GM18505 (cell line): ENCODE measurements at regions not wholly inside any gene's neighbourhood (a gene's known extent, or its start where the extent isn't known, plus 50 kb on each side); places are given as distances from the start of the nearest gene placed in this dataset.
"Not testable (repeated sequence)": the region's sequence is repeated elsewhere in the genome, so short reads cannot be mapped to it uniquely, and the experiment has no call there.

Source experiments
- ATAC-seq: cut with Tn5 transposase; IDR thresholded peaks from one replicate; pipeline ENCODE4 v1.9.1; 2021; ENCODE audit not compliant: unreplicated experiment
- POLR2A ChIP-seq: IDR thresholded peaks from 4 replicates; pipeline ENCODE4 v1.6.1; 2011; ENCODE audit warnings: borderline replicate concordance; ENCODE audit not compliant: insufficient read depth, insufficient read length; ENCODE audit errors: extremely low read depth

DNA sequence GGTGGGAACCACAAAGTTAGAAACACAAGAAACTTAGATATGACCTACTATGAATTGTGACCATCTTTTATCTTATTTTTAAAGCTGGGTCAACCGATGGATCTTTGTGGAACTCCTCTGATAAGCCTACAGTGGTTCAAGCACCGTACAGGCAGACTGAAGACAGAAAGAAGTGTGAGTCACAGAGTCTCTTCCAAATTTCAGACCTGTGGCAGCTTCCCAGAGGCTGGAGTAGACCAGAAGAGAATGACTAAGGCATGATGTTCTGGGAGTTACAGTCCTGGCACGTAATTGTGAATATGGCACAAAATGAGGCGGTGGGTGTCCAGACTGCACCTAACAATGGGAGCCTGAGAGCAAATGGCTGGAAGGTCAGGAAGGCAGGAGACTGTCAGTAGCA, 70.0 kb downstream of the LMO4 start:
- ATAC-seq: no peak
- TF ChIP-seq POLR2A: no peak

DNA sequence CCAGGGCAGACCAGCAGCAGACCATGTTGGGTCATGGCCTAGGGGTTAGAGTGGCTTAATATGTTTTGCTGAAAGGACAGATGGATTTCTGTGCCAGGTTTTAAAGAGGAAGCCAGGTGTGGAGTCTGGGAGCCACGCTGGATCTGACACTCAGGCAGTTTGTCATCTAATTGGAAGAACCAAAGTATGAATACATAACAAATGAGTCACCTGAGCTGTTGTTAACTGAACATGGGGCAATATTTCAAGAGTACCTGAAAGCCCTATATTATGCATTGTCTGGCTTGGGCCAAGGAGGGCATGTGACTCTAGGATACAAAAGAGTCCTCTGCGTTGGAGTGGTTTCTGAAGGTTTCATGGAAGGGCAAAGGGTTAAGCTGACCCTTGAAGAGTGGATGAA, 70.6 kb downstream of the LMO4 start:
- no peak for TF ChIP-seq POLR2A
- no peak for ATAC-seq

DNA sequence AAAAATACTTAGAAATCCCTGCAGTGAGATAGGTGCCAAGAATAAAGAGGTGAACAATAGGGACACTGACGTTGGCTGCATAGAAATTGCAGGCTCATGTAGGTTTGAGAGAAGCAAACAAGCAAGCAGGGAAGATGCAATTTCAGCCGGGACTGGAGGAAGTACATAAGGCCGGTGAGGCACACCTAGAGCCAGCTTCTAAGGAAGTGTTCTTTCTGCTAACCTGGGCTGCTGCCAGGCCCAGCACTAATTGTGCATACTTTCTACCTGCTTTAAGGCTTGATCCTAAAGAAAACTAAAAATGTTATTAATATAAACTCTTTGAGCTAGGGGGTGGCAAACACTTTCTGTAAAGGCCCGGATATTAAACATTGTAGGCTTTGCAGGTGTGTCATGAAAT, 71.0 kb downstream of the LMO4 start:
- ATAC-seq: no peak

DNA sequence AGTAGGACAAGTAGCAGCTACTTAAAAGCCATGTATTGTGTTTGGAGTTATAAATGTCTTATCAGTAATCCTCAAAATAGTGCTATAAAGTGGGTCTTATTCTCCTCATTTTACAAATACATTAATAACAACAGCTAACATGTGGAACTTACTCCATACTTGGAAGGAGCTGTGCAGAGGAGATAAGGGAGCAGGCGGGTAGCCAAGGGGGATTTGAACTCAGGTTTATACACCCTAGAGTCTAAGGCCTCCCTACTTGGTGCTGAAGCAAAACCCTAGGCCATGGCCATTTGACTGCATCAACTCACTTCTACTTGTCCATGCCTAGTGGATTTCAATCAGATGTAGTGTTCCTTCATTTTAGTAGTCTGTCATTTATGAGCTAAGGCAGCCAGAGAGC, 72.1 kb downstream of the LMO4 start:
- TF ChIP-seq POLR2A: no peak
- no peak for ATAC-seq

More for the DNA sequence above, 71.0 kb downstream of the LMO4 start:
- TF ChIP-seq POLR2A: no peak

DNA sequence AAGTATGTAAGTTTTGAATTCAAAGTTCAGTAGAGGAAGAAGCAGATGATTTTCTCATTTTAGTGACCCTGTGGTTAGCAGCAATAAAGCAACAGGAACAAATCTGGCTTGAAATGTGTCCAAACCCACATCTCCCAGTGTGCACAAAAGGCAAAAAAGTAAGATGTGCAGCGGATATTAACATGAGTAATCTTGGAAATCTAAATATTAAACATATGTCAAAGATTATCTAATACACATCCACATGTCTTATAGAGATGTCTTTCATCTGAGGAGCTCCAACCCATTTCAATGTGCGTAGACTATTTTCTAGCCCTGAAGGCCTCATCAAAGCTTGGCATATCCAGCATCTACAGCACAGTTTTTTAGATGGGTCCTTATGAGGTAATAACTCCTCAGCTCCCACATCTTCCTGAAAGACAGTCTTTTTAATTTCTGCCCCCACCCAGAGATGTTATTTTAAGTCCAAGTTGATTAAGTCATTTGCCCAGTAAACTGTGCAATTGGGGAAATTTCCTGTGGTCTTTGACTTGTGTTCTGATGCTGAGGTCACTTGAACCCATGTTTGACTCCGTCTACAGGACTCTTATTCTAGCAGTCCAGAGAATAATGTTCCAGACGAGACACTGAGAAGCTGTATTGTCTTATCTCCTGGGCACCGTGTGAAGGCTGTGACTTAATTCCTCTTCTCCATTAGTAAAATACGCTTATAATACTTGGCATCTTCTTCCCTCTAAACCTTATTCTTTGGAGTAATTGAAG, 73.7 kb downstream of the LMO4 start:
- ATAC-seq: no peak
- no peak for TF ChIP-seq POLR2A

DNA sequence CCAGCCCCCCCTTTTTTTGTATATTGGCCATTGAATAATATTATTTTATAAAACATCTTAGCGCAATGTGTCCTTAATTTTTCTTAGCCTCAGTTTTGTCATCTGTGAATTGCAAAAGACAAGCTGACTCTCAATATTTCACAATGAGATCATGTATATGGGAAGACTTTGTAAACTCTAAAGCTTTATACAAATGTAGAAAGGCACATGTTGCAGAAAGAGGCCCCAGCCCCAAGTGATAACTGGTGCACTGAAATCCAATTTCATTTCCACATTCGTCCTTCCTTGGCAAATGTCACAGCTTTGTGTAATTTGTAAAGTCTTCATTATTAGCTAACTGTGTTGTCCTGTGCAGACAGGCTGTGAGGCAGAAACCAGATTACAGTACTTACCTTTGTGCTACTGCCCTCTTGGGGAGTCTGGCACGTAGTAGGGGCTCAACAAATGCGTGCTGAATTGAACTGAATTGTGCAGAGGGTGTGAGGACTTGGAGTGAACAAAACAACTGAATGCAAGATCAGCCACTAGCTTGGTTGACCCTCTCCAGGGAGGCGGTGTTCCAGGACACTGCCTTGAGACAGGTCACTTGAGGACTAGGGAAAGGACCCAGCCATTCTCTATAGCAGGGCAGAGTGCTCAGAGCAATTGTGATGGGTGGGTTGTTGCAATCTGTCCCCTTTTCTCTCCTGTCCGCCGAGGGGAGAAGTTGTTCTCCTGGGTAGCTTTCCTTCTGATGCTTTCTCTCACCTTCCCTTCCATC, 74.6 kb downstream of the LMO4 start:
- ATAC-seq: no peak

DNA sequence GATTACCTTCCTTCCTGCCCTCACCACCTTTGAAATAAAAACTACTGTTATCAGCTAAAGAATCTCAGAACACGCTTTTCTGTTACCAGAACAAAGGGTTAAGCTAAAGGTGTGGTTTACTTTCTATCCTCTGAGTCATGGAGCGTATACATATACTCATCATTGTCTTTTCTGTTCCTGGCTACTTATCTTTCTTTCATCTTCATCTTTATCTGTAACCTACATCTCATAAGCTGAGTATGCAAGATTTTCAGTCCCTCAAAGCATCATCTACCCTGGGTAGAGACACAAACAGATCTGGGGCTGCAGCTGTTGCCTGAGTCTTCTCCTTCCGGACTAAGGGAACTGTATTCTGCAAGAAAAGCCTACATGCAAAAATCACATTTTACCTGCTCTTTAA, 75.6 kb downstream of the LMO4 start:
- no peak for ATAC-seq
- no peak for TF ChIP-seq POLR2A

More for the DNA sequence above, 74.6 kb downstream of the LMO4 start:
- no peak for TF ChIP-seq POLR2A

DNA sequence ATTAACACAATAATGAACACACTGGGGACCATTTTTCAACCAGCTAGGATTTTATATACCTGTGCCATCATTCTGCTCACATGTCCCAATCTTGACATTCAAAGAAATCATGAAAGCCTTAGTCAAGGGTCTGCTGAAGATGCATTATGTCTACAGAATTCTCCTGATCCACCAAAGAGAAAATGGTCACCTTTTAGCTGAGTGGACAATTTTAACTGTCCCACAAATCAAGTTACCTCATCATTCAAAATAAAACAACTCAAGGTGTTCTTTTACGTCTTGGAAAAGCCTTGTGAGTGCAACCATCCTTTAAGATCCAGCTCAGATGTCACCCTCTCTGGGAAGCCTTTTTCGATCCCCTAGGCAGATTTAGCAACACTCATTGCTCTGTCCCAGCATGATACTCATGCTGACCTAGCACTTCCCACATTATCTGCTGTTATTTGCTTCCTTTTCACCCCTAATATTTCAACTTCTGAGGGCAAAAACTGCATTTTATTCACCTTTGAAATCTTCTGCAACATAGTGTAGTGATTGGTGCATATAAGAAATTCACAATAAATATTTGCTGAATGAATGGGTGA, 80.1 kb downstream of the LMO4 start:
- no peak for ATAC-seq
- no peak for TF ChIP-seq POLR2A

DNA sequence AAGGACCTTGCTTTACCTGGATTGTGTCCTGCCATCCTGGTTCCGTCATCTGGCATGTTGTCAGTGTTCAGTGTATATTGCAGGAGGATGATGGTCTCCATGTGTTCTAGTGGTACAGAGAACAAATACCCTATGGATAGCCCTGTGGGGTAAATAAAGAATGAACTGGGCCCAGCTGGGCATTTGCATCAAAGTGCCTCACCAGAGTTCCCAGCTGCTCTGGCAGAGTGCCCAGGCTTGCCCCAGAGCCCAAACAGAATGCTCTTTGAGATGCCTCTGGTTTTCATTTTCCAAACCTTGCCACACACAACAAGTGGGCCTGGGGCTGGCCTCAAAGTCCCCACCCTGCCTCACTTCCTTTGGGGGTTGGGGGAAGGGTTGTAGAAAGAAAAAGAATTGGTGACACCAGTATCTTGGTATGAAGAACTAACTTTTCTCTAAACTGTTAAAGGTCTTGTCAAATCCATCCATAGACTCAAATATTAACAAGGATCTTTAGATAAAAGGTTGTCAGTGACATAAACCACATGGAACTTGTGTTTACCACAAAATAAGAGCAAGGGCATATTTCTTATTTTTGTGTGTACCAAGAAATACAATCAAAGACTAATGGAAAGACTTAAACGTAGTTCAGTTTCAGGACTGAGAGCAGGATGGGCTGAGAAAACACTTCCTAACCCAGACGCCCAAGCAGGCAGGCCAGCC, 82.2 kb downstream of the LMO4 start:
- ATAC-seq: no peak
- TF ChIP-seq POLR2A: no peak

DNA sequence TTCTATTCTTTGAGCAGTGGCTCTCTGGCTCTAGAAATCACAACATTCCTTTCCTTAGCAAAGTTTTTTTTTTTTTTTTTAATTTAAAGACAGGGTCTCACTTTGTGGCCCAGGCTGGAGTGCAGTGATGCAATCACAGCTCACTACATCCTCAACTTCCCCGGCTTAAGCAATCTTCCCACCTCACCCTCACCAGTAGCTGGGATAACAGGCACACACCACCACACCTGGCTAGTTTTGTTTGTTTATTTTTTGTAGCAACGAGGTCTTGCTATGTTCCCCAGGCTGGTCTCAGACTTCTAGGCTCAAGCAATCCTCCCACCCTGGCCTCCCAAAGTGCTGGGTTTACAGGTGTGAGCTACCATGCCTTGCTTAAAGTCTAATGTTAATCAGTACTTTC, 85.2 kb downstream of the LMO4 start:
- ATAC-seq: not testable (repeated sequence)

DNA sequence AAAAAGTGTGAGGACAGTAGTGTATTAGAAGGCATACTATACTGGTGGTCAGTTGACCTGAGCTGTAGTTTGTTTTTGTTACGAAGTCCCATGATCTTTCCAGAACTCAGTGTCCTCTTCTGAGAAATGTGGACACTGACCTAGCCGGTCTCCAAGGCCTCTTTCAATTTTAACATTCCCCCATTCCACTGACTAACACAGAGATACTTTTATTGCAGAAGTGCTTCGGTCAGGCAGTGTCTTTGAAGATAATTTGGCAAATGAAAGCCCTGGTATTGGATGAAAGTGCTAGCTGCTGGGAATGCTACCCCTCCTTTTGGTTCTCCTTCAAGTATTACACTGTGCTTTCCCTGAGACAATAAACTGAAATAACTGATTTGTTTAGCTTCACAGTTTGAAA, 89.4 kb downstream of the LMO4 start:
- no peak for TF ChIP-seq POLR2A
- ATAC-seq: no peak

DNA sequence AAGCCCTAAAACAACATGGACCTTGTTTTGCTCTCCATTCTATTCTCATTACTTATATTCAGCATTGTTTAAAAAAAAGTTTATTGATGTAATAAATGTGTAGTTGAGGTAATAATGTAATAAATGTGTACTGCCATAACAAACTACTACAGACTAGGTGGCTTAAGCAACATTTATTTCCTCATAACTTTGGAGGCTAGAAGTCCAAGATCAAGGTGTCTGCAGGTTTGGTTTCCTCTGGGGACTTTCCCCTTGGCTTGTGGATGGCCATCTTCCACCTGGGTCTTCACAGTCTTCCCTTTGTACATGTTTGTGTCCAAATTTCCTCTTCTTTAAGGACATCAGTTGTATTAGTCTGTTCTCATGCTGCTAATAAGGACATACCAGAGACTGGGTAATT, 93.1 kb downstream of the LMO4 start:
- no peak for TF ChIP-seq POLR2A
- no peak for ATAC-seq

DNA sequence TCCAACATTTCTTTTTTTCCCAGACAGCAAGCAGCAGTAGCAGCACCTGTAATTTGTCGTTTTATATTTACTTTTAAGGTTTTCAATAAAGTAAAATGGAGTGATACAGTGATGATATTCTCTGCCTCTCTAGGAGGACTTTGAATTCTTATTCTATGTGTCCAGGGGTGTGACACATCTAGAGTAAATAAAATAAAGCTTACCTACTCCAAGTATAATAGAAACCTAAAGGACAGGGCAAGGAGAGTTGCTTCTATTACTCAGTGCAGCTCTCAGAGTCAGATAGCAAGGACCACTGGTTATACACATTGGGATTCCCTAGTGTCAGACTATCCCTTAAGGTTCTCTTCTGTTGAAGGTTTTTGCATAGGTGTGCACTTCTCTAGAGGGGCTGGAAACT, 95.9 kb downstream of the LMO4 start:
- TF ChIP-seq POLR2A: no peak
- ATAC-seq: no peak
